ENCODE measurements at regions not wholly inside any gene's neighbourhood (a gene's known extent, or its start where the extent isn't known, plus 50 kb on each side); places are given as distances from the start of the nearest gene placed in this dataset.

GRCh38 chr9:16951502-16951901, 81.0 kb upstream of the BNC2 start:
- DNase-seq (ENCODE audit: low spot score): no peak

- DNase-seq (ENCODE audit: low spot score): no peak
Measured at GRCh38 chr9:16950051-16950450, 79.6 kb upstream of the BNC2 start.

GRCh38 chr9:16930578-16930977, 60.1 kb upstream of the BNC2 start:
- no peak for DNase-seq (ENCODE audit: low spot score)

- DNase-seq (ENCODE audit: low spot score): no peak
Measured at GRCh38 chr9:16928179-16928945, 57.9 kb upstream of the BNC2 start.

GRCh38 chr9:16925426-16925825, 55.0 kb upstream of the BNC2 start:
- DNase-seq (ENCODE audit: low spot score): no peak

GRCh38 chr9:16924311-16924915, 53.9 kb upstream of the BNC2 start:
- DNase-seq (ENCODE audit: low spot score): no peak

- no peak for DNase-seq (ENCODE audit: low spot score)
Measured at GRCh38 chr9:16921855-16922254, 51.4 kb upstream of the BNC2 start.
